Dermis microvascular lymphatic vessel endothelial cell (primary cell): ENCODE measurements at regions not wholly inside any gene's neighbourhood (a gene's known extent, or its start where the extent isn't known, plus 50 kb on each side); places are given as distances from the start of the nearest gene placed in this dataset.
"Not testable (repeated sequence)": the region's sequence is repeated elsewhere in the genome, so short reads cannot be mapped to it uniquely, and the experiment has no call there.

Experiments
- DNase-seq, 2 donors: peaks; one replicate each; pipeline versions ENCODE4 v3.0.0 to v3.0.0-alpha.2; 2010; ENCODE audit warnings: low read depth in 2 of 2

- no peak for DNase-seq
These were observed 139.1 kb upstream of the TPM1 start for GRCh38 chr15:62903437-62903836.

DNA sequence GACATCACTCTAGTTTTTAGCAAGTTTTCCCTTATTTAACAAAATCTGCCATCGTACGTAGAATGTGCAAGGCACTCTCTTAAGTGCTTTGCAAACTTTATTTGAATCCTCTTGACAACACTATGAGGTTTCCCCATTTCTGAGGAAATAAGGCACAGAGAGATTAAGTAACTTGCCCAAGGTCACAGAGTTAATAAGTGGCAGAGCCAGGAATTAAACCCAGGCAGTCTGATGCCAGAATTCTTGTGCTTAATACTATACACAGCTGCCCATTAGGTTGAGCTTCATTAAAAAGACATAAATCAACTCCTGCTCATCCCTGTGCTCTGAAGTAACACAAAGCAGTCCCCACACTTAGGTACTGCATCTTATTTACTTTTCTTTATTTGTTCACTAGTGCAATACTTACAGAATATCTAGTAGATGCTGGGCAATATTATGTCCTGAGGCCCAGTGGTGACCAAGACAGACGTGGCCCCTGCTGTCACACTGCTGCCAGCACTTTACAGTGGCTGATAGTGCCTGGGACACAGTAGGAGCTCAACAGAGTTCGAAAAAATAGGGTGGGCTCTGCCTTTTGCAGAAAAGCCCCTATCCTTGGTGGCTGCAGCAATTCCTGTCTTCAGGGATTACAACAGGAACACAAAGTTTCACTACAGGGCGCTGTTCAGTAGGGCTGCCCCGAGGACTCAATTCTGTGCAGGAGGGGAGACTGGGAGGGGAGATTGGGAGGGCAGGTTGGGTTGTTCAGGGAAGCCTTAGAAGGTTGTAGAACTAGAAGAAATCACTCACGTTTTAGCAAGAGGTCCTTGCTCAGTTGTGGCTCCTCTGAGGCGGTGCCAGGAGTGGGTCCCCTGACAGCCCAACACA lies 138.3 kb upstream of the TPM1 start:
- DNase-seq: no peak

GRCh38 chr15:62906627-62907026 lies 135.9 kb upstream of the TPM1 start:
- DNase-seq: no peak

DNA sequence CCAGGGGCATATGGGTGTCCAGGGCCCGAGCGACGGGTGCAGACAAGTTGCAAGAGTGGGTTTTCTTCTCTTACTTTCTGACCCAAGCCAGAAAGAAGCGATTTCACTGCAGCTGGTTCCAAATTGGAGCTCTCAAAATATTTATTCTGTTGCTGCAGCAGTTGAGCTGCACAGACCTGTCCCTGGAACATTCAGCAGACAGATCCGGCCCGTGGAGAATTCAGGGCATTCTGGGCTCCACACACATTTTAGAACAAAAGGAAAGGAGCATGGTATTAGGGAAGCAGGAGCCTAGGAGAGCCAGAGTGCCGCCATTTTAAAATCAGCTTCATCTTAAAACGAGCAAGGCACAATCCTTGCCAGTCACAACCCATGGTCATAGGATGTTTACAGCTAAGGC lies 135.3 kb upstream of the TPM1 start:
- DNase-seq: no peak

DNA sequence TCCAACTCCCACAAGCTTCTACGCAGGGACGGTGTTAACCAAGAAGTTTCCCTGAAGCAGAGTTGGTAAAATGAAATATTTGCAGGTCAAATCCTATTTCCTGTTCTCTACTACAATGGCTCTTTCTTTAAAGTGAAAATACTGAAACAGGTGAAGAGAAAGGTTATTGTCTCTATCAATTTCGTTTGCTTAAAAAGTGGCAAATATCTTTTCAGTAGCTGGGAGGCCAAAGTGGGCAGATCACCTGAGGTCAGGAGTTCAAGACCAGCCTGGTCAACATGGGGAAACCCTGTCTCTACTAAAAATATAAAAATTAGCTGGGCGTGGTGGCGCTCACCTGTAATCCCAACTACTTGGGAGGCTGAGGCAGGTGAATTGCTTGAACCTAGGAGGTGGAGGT lies 134.2 kb upstream of the TPM1 start:
- DNase-seq: not testable (repeated sequence)

DNA sequence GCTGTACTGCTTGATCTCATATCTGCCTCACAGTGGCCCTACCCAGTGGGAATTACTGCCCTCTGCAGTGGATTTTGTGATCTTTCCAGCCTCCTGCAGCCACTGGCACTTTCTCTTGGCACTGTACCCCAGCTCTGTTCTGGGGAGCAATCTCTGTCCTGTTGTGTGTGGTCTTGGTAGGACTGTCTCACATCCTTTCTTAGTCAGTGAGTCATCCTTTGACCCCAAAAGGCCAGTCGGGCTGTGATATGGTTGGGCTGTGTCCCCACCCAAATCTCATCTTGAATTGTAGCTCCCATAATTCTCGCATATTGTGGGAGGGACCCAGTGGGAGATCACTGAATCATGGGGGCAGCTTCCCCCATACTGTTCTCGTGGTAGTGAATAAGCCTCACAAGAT lies 133.3 kb upstream of the TPM1 start:
- DNase-seq: no peak

- no peak for DNase-seq
These were observed 130.3 kb upstream of the TPM1 start for GRCh38 chr15:62912282-62912681.

DNA sequence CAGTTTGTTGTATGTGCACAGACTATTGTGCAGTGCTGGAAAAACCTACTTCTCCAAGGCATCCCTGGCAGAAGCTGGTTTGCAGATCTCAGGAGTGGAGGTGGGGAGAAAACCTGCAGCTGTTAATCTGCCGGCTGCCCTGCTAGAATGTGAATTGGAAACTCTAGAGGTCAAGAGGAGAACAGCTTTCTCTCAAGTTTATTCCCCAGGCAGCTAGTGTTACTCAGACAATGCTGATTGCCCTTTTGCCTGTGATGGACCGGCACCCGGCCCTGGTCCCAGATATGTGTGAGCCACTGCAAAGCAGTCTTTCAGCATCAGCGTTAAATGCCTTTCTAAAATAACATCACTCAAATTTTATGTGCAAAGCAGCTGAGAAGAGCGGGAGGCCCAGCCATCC lies 129.7 kb upstream of the TPM1 start:
- no peak for DNase-seq

GRCh38 chr15:62913246-62913645 lies 129.3 kb upstream of the TPM1 start:
- peak in 1 of 2 donors; percentile 25 for DNase-seq

DNA sequence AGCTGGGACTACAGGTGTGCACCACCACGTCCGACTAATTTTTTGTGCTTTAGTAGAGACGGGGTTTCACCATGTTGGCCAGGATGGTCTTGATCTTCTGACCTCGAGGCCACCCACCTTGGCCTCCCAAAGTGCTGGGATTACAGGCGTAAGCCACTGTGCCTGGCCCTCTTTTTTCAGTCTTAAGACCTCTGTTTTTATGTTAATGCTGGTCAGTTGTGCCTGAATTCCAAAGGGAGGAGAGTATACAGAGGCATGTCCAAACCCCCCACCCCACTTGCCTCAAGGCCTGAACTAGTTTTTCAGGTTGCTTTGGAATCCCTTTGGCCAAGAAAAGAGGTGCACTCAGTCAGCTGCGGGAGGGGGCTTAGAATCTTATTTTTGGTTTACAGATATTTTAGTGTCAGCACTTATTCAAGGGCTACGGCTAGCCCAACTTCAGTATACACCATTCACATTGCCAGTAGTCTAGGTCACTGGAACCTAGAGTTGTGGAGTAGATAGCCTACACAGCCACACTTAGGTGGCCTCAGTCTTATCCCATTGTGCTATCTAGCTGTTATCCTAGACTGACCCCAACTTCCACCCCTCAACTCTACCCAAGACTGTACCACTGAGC lies 128.0 kb upstream of the TPM1 start:
- DNase-seq: no peak

DNA sequence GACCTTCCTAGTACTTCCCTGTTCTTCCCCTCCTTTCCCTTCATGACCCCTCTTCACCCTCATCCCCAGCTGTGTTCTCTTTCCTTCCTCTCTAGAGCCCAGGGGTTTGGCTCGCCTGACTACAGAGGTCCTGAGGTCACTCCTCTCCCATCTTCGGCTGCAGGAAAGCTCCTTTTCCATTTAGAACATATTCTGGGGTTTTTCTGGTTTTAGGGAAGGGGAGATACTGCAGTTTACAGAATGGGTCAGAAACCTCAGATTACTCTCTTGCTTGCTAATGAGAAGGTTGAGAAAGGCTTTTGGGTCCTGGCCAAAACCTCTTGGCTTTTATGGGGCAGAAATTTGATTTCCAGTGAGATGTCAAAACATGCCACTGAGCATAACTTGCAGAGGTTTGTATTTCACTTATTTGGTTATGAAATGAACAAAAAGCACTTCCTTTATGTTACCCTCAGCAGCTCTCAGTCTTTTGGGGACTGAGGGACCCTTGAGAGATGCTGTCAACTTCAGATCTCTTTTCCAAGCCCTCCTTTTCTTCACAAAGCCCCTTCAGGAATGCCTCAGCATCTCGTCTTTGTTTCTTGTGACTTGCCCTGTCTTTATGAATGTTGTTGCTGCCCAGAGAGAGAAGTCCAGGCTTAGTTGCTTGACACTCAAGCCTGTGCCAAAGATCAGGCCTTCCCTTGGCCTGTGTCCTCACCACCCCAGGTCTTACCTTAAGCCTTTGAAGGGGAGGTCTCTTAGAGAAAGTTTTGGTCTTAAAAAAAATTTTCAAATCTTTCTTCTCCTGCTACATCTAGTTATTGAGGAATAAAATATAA lies 121.7 kb upstream of the TPM1 start:
- no peak for DNase-seq

- no peak for DNase-seq
These were observed 120.0 kb upstream of the TPM1 start for GRCh38 chr15:62922514-62922913.

DNA sequence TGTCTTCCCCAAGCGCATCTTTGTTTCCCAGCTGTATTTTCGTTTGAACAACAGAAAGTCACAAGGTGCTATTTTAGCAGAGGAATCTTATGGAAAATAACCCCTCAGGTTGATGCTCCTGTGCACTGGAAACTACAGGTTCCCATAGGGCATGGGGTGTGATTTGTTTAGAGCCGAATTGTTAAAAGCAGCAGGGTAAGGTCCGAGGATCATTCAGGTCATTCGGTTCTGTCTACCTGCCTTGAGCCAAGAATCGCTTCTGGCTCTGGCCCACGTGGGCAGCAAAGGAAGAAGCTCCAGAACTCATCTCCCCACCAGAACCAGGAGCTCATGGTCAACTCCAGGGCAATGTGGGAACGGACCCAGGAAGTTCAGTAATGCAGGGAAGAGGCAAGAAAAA lies 116.7 kb upstream of the TPM1 start:
- no peak for DNase-seq

DNA sequence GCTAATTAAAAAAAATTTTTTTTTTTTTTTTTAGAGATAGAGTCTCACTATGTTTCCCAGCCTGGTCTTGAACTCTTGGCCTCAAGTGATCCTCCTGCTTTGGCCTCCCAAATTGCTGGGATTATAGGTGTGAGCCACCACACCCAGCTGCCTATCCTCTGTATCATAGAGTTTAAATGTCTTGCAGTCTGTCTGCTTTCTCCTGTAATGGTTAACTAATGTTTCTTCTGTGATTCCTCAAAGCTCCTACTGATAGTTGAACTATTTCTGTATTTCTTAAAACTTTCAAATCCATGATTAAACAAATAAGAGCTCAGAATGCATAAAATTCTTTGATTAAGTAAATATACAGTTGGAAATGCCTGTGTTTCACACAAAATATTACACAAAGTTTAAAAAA lies 115.4 kb upstream of the TPM1 start:
- no peak for DNase-seq

DNA sequence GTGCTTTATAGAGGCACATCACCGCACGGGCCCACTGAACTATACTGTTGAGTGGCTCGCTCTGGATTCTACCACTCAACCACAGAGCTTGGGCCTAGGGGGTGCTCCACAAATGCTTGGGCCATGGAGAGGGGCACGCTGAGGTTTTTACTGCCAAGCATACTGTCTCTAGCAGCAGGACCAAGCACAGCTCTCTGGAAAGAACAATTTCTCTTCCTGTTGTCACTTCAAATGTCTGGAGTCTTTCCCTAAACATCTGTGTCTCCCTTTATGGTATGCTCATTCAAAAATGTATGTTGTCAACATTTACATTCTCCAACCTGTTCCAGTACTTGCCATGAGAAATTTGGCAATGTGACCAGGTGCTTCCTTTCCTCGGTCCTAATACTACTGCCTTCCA lies 114.7 kb upstream of the TPM1 start:
- DNase-seq: no peak

GRCh38 chr15:62928242-62928999 lies 114.1 kb upstream of the TPM1 start:
- peak in 1 of 2 donors; percentile 80 for DNase-seq

- peak in 1 of 2 donors; percentile 72 for DNase-seq
These were observed 113.6 kb upstream of the TPM1 start for GRCh38 chr15:62929000-62929357.

DNA sequence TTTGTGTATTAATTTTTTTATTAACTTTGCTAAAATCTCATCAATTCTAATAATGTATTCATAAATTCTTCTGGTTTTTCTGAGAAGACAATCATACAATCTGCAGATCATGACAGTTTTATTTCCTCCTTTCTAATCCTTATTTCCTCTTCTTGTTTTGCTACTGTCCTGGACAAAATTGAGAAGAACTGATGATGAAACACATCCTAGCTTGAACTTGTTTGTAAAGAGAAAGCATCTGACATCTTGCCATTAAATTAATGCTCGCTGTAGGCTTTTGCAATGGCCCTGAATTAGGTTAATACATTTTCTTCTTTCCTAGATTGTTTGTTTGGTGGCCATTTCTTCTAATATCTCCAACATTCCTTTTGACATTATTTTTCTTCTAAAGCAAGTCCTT lies 110.9 kb upstream of the TPM1 start:
- DNase-seq: no peak

DNA sequence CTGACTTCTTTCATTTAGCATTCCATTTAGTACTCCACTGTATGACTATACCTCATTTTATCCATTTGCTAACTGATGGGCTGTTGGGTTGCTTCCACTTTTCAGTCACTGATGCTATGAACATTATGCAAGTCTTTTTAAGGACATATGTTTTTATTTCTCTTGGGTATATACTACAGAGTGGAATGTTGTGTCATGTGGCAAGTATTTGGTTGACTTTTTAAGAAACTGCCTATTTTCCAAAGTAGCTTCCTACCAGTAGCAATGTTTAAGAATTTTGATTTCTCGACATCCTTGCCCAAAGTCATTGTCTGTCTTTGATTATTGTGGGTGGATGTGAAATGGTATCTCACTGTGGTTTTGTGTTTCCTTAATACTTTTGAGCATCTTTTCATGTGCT lies 110.1 kb upstream of the TPM1 start:
- no peak for DNase-seq

DNA sequence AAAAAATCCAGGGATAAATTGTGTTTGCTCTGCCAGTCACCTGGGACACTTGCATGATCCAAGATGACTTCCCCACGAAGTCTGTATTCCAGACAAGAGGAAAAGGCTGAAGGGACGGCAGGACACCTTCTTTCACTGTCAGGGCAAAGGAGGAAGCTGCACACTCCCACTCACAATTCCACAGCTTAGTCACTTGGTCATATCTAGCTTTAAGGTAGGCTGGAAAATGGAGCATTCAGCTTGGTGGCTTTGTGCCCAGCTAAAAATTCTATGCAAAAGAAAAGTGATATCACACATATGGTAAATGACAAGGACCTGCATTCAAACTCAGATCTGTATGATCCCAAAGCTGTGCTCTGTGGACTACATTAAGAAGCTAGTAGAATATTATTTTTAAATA lies 109.2 kb upstream of the TPM1 start:
- DNase-seq: peak in 1 of 2 donors; percentile 36

DNA sequence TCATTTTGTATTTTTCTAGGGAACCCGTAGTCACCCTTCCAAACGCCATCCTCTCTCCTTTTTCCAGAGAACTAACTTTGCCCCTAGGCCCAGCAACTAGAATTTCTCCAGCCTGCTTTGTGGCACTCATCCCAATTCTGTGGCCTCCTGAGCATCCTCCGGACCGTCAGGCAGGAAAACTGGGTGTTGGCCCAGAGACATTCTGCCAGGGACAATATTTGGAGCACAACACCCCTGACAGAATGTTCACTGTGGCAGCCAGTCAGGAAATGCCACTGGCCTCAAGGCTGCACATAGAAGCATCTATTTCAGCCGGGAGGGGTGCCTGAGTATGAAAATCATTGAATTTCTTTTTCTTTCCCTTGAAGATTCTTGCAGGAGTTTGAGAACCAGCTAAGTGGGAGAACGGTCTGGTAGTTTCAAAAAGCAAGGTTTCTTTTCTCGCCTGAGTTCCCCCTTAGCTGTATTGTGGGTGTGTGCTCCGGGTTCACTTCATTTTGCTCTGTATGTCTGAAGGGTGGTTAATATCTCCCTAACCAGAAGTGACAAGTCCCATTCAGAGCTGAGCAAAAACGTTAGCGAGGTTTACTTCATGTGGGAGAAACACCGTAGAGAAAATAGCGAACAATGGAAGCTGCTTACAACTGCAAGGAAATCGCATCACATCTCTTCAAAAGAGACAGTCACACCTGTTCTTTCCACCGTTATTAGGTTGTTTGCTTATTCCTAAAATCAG lies 108.1 kb upstream of the TPM1 start:
- no peak for DNase-seq
